ENCODE measurements at regions not wholly inside any gene's neighbourhood (a gene's known extent, or its start where the extent isn't known, plus 50 kb on each side); places are given as distances from the start of the nearest gene placed in this dataset.

DNA sequence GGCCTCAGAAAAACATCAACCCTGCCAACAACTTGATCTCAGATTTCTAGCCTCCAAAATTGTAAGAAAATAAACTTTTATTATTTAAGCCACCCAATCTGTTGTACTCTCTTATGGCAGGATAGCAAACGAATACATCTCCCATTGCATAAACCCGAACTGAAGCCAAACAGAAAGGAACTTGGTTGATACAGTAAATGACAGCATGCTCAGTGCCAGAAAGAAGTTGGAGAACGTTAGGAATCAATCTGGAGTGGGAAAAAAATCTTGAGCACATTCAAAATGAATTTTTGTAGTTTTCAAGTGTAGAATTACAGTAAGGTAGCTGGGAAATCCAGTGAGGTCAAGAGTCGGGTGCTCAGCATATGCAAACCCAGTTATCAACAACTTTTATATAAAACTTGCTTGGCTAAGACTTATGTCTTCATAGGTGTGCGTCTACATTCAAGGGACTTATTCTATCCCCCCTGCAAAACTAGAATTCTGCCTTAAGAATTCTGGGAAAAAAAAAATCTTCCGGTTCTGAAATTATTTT lies 157.5 kb upstream of the ANKRD50 start:
- CTCF ChIA-PET = no interaction called here
- no peak overlapping the region for H3K27ac ChIP-seq
- H3K79me2 ChIP-seq (ENCODE audit: low read depth) = no peaks in the 10 kb centered on the region
- no peak for DNase-seq
- no peak overlapping the region for H2AFZ ChIP-seq
- H3K4me1 ChIP-seq (replicated peaks; ENCODE audit: insufficient read depth) = no peaks in the 10 kb centered on the region
- H4K20me1 ChIP-seq (ENCODE audit: insufficient read depth) = no peaks in the 10 kb centered on the region
- no peak overlapping the region for H3K4me2 ChIP-seq
- H3F3A ChIP-seq (ENCODE audit: insufficient read depth, low read depth) = no peaks in the 10 kb centered on the region
- 0 out of 2 replicates have a peak, but pooled peaks cover 4% of the 10 kb centered on the region for H3K9me2 ChIP-seq (ENCODE audit: insufficient read depth)
- no peaks in the 10 kb centered on the region for H3K27me3 ChIP-seq (ENCODE audit: insufficient read depth, low read depth)
- no peaks in the 10 kb centered on the region for H3K36me3 ChIP-seq (ENCODE audit: low read depth)
- H3K9me3 ChIP-seq (ENCODE audit: insufficient read depth, low read depth) = no peaks in the 10 kb centered on the region
- intact Hi-C loops (cut with micrococcal nuclease; ENCODE audit: unreplicated experiment) = no loop called here
- no peak overlapping the region for H3K4me3 ChIP-seq
- no peak for TF ChIP-seq EZH2 (IDR thresholded peaks at IDR 0.05; ENCODE audit: low read depth)
- TF ChIP-seq, protein P1, sequence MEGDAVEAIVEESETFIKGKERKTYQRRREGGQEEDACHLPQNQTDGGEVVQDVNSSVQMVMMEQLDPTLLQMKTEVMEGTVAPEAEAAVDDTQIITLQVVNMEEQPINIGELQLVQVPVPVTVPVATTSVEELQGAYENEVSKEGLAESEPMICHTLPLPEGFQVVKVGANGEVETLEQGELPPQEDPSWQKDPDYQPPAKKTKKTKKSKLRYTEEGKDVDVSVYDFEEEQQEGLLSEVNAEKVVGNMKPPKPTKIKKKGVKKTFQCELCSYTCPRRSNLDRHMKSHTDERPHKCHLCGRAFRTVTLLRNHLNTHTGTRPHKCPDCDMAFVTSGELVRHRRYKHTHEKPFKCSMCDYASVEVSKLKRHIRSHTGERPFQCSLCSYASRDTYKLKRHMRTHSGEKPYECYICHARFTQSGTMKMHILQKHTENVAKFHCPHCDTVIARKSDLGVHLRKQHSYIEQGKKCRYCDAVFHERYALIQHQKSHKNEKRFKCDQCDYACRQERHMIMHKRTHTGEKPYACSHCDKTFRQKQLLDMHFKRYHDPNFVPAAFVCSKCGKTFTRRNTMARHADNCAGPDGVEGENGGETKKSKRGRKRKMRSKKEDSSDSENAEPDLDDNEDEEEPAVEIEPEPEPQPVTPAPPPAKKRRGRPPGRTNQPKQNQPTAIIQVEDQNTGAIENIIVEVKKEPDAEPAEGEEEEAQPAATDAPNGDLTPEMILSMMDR (conservative IDR thresholded peaks at IDR 0.05) = no peak
- POLR2A ChIA-PET (ENCODE audit: unreplicated experiment) = no interaction called here
- no TSS peak for BruUV-seq (replicated peaks)

GRCh38 chr4:124868495-124868894 lies 156.0 kb upstream of the ANKRD50 start:
- TF ChIP-seq, protein P1 (conservative IDR thresholded peaks at IDR 0.05) = no peak
- no peak for TF ChIP-seq EZH2 (IDR thresholded peaks at IDR 0.05; ENCODE audit: low read depth)

GRCh38 chr4:124867536-124867935 lies 155.0 kb upstream of the ANKRD50 start:
- no peaks in the 10 kb centered on the region for H3F3A ChIP-seq (ENCODE audit: insufficient read depth, low read depth)
- intact Hi-C loops (cut with micrococcal nuclease; ENCODE audit: unreplicated experiment) = no loop called here
- no peaks in the 10 kb centered on the region for H3K79me2 ChIP-seq (ENCODE audit: low read depth)
- no peak overlapping the region for H3K27ac ChIP-seq
- no peak overlapping the region for H3K4me3 ChIP-seq
- no peaks in the 10 kb centered on the region for H3K27me3 ChIP-seq (ENCODE audit: insufficient read depth, low read depth)
- H3K4me1 ChIP-seq (replicated peaks; ENCODE audit: insufficient read depth) = no peaks in the 10 kb centered on the region
- H4K20me1 ChIP-seq (ENCODE audit: insufficient read depth) = no peaks in the 10 kb centered on the region
- ChIA-PET POLR2A (ENCODE audit: unreplicated experiment) (no interaction called here), CTCF (no interaction called here)
- no peak overlapping the region for H3K4me2 ChIP-seq
- no peak for DNase-seq
- no TSS peak for BruUV-seq (replicated peaks)
- no peaks in the 10 kb centered on the region for H3K36me3 ChIP-seq (ENCODE audit: low read depth)
- H3K9me3 ChIP-seq (ENCODE audit: insufficient read depth, low read depth) = no peaks in the 10 kb centered on the region
- no peak overlapping the region for H2AFZ ChIP-seq
- no peak for TF ChIP-seq EZH2 (IDR thresholded peaks at IDR 0.05; ENCODE audit: low read depth)
- TF ChIP-seq, protein P1 (conservative IDR thresholded peaks at IDR 0.05) = no peak
- H3K9me2 ChIP-seq (ENCODE audit: insufficient read depth) = 0 out of 2 replicates have a peak, but pooled peaks cover 4% of the 10 kb centered on the region

More at GRCh38 chr4:124868495-124868894, 156.0 kb upstream of the ANKRD50 start:
- no peaks in the 10 kb centered on the region for H4K20me1 ChIP-seq (ENCODE audit: insufficient read depth)
- H3K4me1 ChIP-seq (replicated peaks; ENCODE audit: insufficient read depth) = no peaks in the 10 kb centered on the region
- no peak for DNase-seq
- no peaks in the 10 kb centered on the region for H3K36me3 ChIP-seq (ENCODE audit: low read depth)
- no peak overlapping the region for H3K27ac ChIP-seq
- H3K27me3 ChIP-seq (ENCODE audit: insufficient read depth, low read depth) = no peaks in the 10 kb centered on the region
- H2AFZ ChIP-seq = no peak overlapping the region
- BruUV-seq (replicated peaks) = no TSS peak
- no peak overlapping the region for H3K4me3 ChIP-seq
- CTCF ChIA-PET = no interaction called here
- no peaks in the 10 kb centered on the region for H3K9me3 ChIP-seq (ENCODE audit: insufficient read depth, low read depth)
- 0 out of 2 replicates have a peak, but pooled peaks cover 4% of the 10 kb centered on the region for H3K9me2 ChIP-seq (ENCODE audit: insufficient read depth)
- H3K4me2 ChIP-seq = no peak overlapping the region
- intact Hi-C loops (cut with micrococcal nuclease; ENCODE audit: unreplicated experiment) = no loop called here
- H3F3A ChIP-seq (ENCODE audit: insufficient read depth, low read depth) = no peaks in the 10 kb centered on the region
- H3K79me2 ChIP-seq (ENCODE audit: low read depth) = no peaks in the 10 kb centered on the region
- POLR2A ChIA-PET (ENCODE audit: unreplicated experiment) = no interaction called here
